C4-2B (cell line): ENCODE measurements at regions not wholly inside any gene's neighbourhood (a gene's known extent, or its start where the extent isn't known, plus 50 kb on each side); places are given as distances from the start of the nearest gene placed in this dataset.

Source experiments
- CTCF ChIP-seq: fragments of 450-650 bp; conservative IDR thresholded peaks from 2 replicates; pipeline ENCODE4 v1.5.1; 2017; ENCODE audit warnings: mild to moderate bottlenecking
- ZFX ChIP-seq: fragments of 450-650 bp; IDR thresholded peaks from 2 replicates; pipeline ENCODE4 v1.6.1; 2017

- TF ChIP-seq CTCF (no peak), ZFX (no peak)
Observed at GRCh38 chr10:3698312-3698711, 86.7 kb downstream of the KLF6 start.
